DND-41 (cell line): ENCODE measurements at regions not wholly inside any gene's neighbourhood (a gene's known extent, or its start where the extent isn't known, plus 50 kb on each side); places are given as distances from the start of the nearest gene placed in this dataset.

Experiments used
- EZH2 ChIP-seq: IDR thresholded peaks from 3 replicates; pipeline ENCODE4 v1.6.1; 2012; ENCODE audit warnings: borderline replicate concordance, low read depth, mild to moderate bottlenecking, moderate library complexity, low read length, inconsistent platforms; ENCODE audit not compliant: severe bottlenecking
- TF ChIP-seq, protein P1 (sequence below): IDR thresholded peaks from 2 replicates; pipeline ENCODE4 v1.5.1; 2012; ENCODE audit warnings: borderline replicate concordance, low read length, moderate library complexity, mild to moderate bottlenecking; ENCODE audit not compliant: poor library complexity, severe bottlenecking; ENCODE audit errors: extremely low read depth

DNA sequence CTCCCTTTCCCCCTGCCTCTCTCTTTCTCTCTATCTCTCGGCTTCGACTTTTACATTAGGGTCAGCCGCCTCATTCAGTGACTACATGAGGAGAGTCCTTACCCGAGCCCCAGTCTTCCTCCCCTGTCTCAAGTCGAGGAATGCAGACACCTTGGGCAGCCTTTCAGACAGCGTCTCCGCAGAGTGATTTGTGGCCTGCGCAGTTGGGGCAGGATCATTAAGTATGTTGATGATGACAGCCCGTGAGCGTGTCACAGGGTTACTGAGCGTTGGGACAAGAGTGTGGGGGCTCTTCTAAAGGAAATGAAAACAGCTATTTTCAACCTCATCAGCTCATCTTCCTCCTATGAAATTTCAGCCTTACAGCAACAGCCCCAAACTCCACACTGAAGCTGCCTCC lies 312.1 kb upstream of the GATB start:
- TF ChIP-seq, protein P1, sequence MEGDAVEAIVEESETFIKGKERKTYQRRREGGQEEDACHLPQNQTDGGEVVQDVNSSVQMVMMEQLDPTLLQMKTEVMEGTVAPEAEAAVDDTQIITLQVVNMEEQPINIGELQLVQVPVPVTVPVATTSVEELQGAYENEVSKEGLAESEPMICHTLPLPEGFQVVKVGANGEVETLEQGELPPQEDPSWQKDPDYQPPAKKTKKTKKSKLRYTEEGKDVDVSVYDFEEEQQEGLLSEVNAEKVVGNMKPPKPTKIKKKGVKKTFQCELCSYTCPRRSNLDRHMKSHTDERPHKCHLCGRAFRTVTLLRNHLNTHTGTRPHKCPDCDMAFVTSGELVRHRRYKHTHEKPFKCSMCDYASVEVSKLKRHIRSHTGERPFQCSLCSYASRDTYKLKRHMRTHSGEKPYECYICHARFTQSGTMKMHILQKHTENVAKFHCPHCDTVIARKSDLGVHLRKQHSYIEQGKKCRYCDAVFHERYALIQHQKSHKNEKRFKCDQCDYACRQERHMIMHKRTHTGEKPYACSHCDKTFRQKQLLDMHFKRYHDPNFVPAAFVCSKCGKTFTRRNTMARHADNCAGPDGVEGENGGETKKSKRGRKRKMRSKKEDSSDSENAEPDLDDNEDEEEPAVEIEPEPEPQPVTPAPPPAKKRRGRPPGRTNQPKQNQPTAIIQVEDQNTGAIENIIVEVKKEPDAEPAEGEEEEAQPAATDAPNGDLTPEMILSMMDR, result no peak
- TF ChIP-seq EZH2, result no peak
